Neural cell (in vitro differentiated cells): ENCODE measurements at regions not wholly inside any gene's neighbourhood (a gene's known extent, or its start where the extent isn't known, plus 50 kb on each side); places are given as distances from the start of the nearest gene placed in this dataset.

Experiments
- H2AFZ ChIP-seq: fragments of 200-600, 300-800 bp; sonication (generic), shearing (Covaris generic); 2 replicates; pipeline ENCODE4 v1.6.0; 2014; ENCODE audit warnings: low read depth, mild to moderate bottlenecking, antibody characterized with exemption, low read length, moderate library complexity
- H3F3A ChIP-seq: fragments of 200-600 bp; shearing (Covaris generic); 2 replicates; pipeline ENCODE4 v1.6.1; 2016; ENCODE audit warnings: mild to moderate bottlenecking, moderate library complexity, mixed read lengths, antibody characterized with exemption, low read length; ENCODE audit not compliant: insufficient read depth, poor library complexity, severe bottlenecking
- H3K27ac ChIP-seq: fragments of 200-600, 300-800 bp; sonication (generic), shearing (Covaris generic); 2 replicates; pipeline ENCODE4 v1.5.1; 2014; ENCODE audit warnings: mild to moderate bottlenecking, low read length, moderate library complexity
- H3K27me3 ChIP-seq: fragments of 300-800, 200-600 bp; sonication (generic), shearing (Covaris generic); 2 replicates; pipeline ENCODE4 v1.6.0; 2014; ENCODE audit warnings: mild to moderate bottlenecking, low read depth, low read length, moderate library complexity; ENCODE audit not compliant: insufficient read depth
- H3K36me3 ChIP-seq: fragments of 300-800, 200-600 bp; sonication (generic), shearing (Covaris generic); 2 replicates; pipeline ENCODE4 v1.5.1; 2014; ENCODE audit warnings: mild to moderate bottlenecking, antibody characterized with exemption, low read length, moderate library complexity; ENCODE audit not compliant: insufficient read depth
- H3K4me2 ChIP-seq: fragments of 300-800, 200-600 bp; sonication (generic), shearing (Covaris generic); 2 replicates; pipeline ENCODE4 v1.6.0; 2014; ENCODE audit warnings: mild to moderate bottlenecking, low read length
- H3K4me3 ChIP-seq: fragments of 300-800, 200-600 bp; sonication (generic), shearing (Covaris generic); 2 replicates; pipeline ENCODE4 v1.5.1; 2014; ENCODE audit warnings: mild to moderate bottlenecking, low read length, moderate library complexity
- H3K79me2 ChIP-seq: fragments of 200-600 bp; shearing (Covaris generic); replicated peaks from 2 replicates; pipeline ENCODE4 v1.6.0; 2014; ENCODE audit warnings: mild to moderate bottlenecking, low read length, moderate library complexity; ENCODE audit not compliant: insufficient read depth
- H3K9ac ChIP-seq: fragments of 300-800, 200-600 bp; sonication (generic), shearing (Covaris generic); 2 replicates; pipeline ENCODE4 v1.6.1; 2016; ENCODE audit warnings: mild to moderate bottlenecking, low read length, mixed read lengths
- H3K9me2 ChIP-seq: fragments of 200-600 bp; shearing (Covaris generic); 2 replicates; pipeline ENCODE4 v1.6.1; 2016; ENCODE audit warnings: mild to moderate bottlenecking, low read length, mixed read lengths; ENCODE audit not compliant: insufficient read depth
- H3K9me3 ChIP-seq: fragments of 200-600, 300-800 bp; sonication (generic), shearing (Covaris generic); 2 replicates; pipeline ENCODE4 v1.6.1; 2016; ENCODE audit warnings: mild to moderate bottlenecking, mixed run types, low read length, moderate library complexity, mixed read lengths
- H4K20me1 ChIP-seq: fragments of 200-600 bp; shearing (Covaris generic); 2 replicates; pipeline ENCODE4 v1.6.1; 2016; ENCODE audit warnings: mild to moderate bottlenecking, mixed run types; ENCODE audit not compliant: insufficient read depth
- CTCF ChIP-seq: fragments of 450-650 bp; IDR thresholded peaks from 2 replicates; pipeline ENCODE4 v1.5.1; 2014; ENCODE audit warnings: antibody characterized with exemption, mild to moderate bottlenecking, moderate library complexity; ENCODE audit not compliant: poor library complexity, severe bottlenecking
- EP300 ChIP-seq: fragments of 450-650 bp; conservative IDR thresholded peaks from 2 replicates; pipeline ENCODE4 v1.6.1; 2014; ENCODE audit warnings: antibody characterized with exemption, mild to moderate bottlenecking, moderate library complexity; ENCODE audit not compliant: poor library complexity, severe bottlenecking
- EZH2 ChIP-seq: fragments of 200-600, 300-800 bp; shearing (Covaris generic), sonication (generic); IDR thresholded peaks from 2 replicates; pipeline ENCODE4 v1.6.1; 2014; ENCODE audit warnings: antibody characterized with exemption, low read length, borderline replicate concordance, mild to moderate bottlenecking; ENCODE audit not compliant: insufficient read depth, poor library complexity, severe bottlenecking
- MXI1 ChIP-seq: fragments of 450-650 bp; conservative IDR thresholded peaks from 2 replicates; pipeline ENCODE4 v1.6.1; 2014; ENCODE audit warnings: antibody characterized with exemption, mild to moderate bottlenecking; ENCODE audit not compliant: poor library complexity, severe bottlenecking
- POLR2AphosphoS5 ChIP-seq: IDR thresholded peaks from 2 replicates; pipeline ENCODE4 v1.6.1; 2012
- RAD21 ChIP-seq: fragments of 450-650 bp; conservative IDR thresholded peaks from 2 replicates; pipeline ENCODE4 v1.6.1; 2014; ENCODE audit warnings: antibody characterized with exemption, mild to moderate bottlenecking, moderate library complexity
- REST ChIP-seq: IDR thresholded peaks from 2 replicates; pipeline ENCODE4 v1.6.1; 2012; ENCODE audit warnings: borderline replicate concordance
- SMC3 ChIP-seq: fragments of 450-650 bp; conservative IDR thresholded peaks from 2 replicates; pipeline ENCODE4 v1.6.1; 2014; ENCODE audit warnings: antibody characterized with exemption, mild to moderate bottlenecking, moderate library complexity; ENCODE audit not compliant: poor library complexity
- TAF1 ChIP-seq: IDR thresholded peaks from 2 replicates; pipeline ENCODE4 v1.6.1; 2012; ENCODE audit warnings: low read depth

- H3K27ac ChIP-seq: no peak overlapping the region
- no peaks in the 10 kb centered on the region for H3K9me2 ChIP-seq
- no peaks in the 10 kb centered on the region for H3K79me2 ChIP-seq
- H3K4me3 ChIP-seq: no peak overlapping the region
- no peaks in the 10 kb centered on the region for H4K20me1 ChIP-seq
- TF ChIP-seq POLR2AphosphoS5 (no peak), MXI1 (no peak), TAF1 (no peak), CTCF (no peak), EZH2 (no peak), SMC3 (no peak), RAD21 (no peak), REST (no peak), EP300 (no peak)
- H2AFZ ChIP-seq: no peak overlapping the region
- H3K36me3 ChIP-seq: no peaks in the 10 kb centered on the region
- H3K4me2 ChIP-seq: no peak overlapping the region
- no peaks in the 10 kb centered on the region for H3F3A ChIP-seq
- H3K27me3 ChIP-seq: no peaks in the 10 kb centered on the region
- no peaks in the 10 kb centered on the region for H3K9me3 ChIP-seq
- H3K9ac ChIP-seq: no peak overlapping the region
Observed at GRCh38 chr18:56509656-56510055, 128.7 kb downstream of the TXNL1 start.

GRCh38 chr18:56508370-56509036 lies 129.9 kb downstream of the TXNL1 start:
- H3K9ac ChIP-seq: no peak overlapping the region
- H3K27me3 ChIP-seq: no peaks in the 10 kb centered on the region
- no peaks in the 10 kb centered on the region for H4K20me1 ChIP-seq
- H3K4me2 ChIP-seq: no peak overlapping the region
- no peaks in the 10 kb centered on the region for H3F3A ChIP-seq
- H3K27ac ChIP-seq: no peak overlapping the region
- no peaks in the 10 kb centered on the region for H3K9me3 ChIP-seq
- no peaks in the 10 kb centered on the region for H3K36me3 ChIP-seq
- H2AFZ ChIP-seq: no peak overlapping the region
- H3K4me3 ChIP-seq: no peak overlapping the region
- no peaks in the 10 kb centered on the region for H3K9me2 ChIP-seq
- TF ChIP-seq TAF1 (no peak), SMC3 (no peak), POLR2AphosphoS5 (no peak), EZH2 (no peak), CTCF (no peak), EP300 (no peak), RAD21 (no peak), MXI1 (no peak), REST (no peak)
- no peaks in the 10 kb centered on the region for H3K79me2 ChIP-seq
